Hepatocyte (in vitro differentiated cells): ENCODE measurements at regions not wholly inside any gene's neighbourhood (a gene's known extent, or its start where the extent isn't known, plus 50 kb on each side); places are given as distances from the start of the nearest gene placed in this dataset.

Experiments used
- DNase-seq: peaks from one replicate; pipeline ENCODE4 v3.0.0-alpha.2; 2016; ENCODE audit warnings: low spot score
- H2AFZ ChIP-seq: fragments of 200-600 bp; sonication (generic); 2 replicates; pipeline ENCODE4 v1.6.0; 2016; ENCODE audit warnings: antibody characterized with exemption, mild to moderate bottlenecking
- H3K27ac ChIP-seq: fragments of 200-600 bp; sonication (generic); 2 replicates; pipeline ENCODE4 v1.5.1; 2016; ENCODE audit warnings: mild to moderate bottlenecking
- H3K27me3 ChIP-seq: fragments of 200-600 bp; sonication (generic); 2 replicates; pipeline ENCODE4 v1.6.1; 2016
- H3K36me3 ChIP-seq: fragments of 200-600 bp; sonication (generic); replicated peaks from 2 replicates; pipeline ENCODE4 v1.5.1; 2016; ENCODE audit warnings: low read depth; ENCODE audit not compliant: insufficient read depth
- H3K4me1 ChIP-seq: fragments of 200-600 bp; sonication (generic); 2 replicates; pipeline ENCODE4 v1.5.1; 2016; ENCODE audit warnings: mild to moderate bottlenecking, moderate library complexity; ENCODE audit not compliant: insufficient read depth
- H3K4me2 ChIP-seq: fragments of 200-600 bp; sonication (generic); 2 replicates; pipeline ENCODE4 v1.6.0; 2016
- H3K4me3 ChIP-seq: fragments of 200-600 bp; sonication (generic); 2 replicates; pipeline ENCODE4 v1.5.1; 2016; ENCODE audit warnings: mild to moderate bottlenecking
- H3K79me2 ChIP-seq: fragments of 200-600 bp; sonication (generic); 2 replicates; pipeline ENCODE4 v1.6.0; 2017; ENCODE audit warnings: mild to moderate bottlenecking
- H3K9me2 ChIP-seq: fragments of 200-600 bp; sonication (generic); replicated peaks from 2 replicates; pipeline ENCODE4 v1.6.0; 2017; ENCODE audit warnings: mild to moderate bottlenecking; ENCODE audit not compliant: insufficient read depth
- H3K9me3 ChIP-seq: fragments of 200-600 bp; sonication (generic); 2 replicates; pipeline ENCODE4 v1.5.1; 2016; ENCODE audit warnings: low read depth, mild to moderate bottlenecking
- H4K20me1 ChIP-seq: fragments of 200-600 bp; sonication (generic); 2 replicates; pipeline ENCODE4 v1.6.0; 2016; ENCODE audit warnings: mild to moderate bottlenecking; ENCODE audit not compliant: insufficient read depth, poor library complexity, severe bottlenecking
- EZH2 ChIP-seq: fragments of 200-600 bp; sonication (generic); IDR thresholded peaks from 2 replicates; pipeline ENCODE4 v1.6.1; 2016; ENCODE audit warnings: antibody characterized with exemption, mild to moderate bottlenecking, borderline replicate concordance
- EZH2phosphoT487 ChIP-seq: fragments of 200-600 bp; sonication (generic); IDR thresholded peaks from one replicate; pipeline ENCODE4 v1.6.1; 2018; ENCODE audit warnings: antibody characterized with exemption, mild to moderate bottlenecking, low read depth, moderate library complexity; ENCODE audit not compliant: unreplicated experiment, severe bottlenecking
- WGBS: methylation state at CpG from one replicate; pipeline ENCODE4 v1.1.6; 2016; ENCODE audit warnings: low lambda C conversion rate; ENCODE audit errors: missing lambda C conversion rate; 5-methylcytosine and 5-hydroxymethylcytosine counted together
- TF ChIP-seq, protein P1 (sequence below): fragments of 200-600 bp; sonication (generic); IDR thresholded peaks from 2 replicates; pipeline ENCODE4 v1.5.1; 2016; ENCODE audit warnings: antibody characterized with exemption, mild to moderate bottlenecking; ENCODE audit not compliant: poor library complexity

DNA sequence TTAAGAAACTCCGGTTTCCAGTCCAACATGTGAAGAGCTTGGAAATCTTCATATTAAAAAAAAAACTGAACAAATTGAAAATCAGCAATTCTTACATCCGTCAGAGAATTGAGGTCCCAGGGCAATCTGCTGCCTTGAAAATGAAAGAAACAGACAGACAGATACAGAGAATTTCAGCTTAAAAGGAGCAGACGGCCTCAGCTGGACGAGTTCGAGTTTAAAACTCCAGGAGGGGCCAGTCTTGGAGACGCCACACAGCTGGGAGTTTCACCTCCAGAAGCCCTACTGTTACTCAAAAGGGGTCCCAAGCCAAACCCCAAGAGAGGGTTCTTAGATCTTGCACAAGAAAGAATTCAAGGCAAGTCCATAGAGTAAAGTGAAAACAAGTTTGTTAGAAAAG lies 226.5 kb upstream of the ARL4C start:
- H3K36me3 ChIP-seq = no peaks in the 10 kb centered on the region
- H3K4me3 ChIP-seq = no peak overlapping the region
- TF ChIP-seq EZH2 (no peak), EZH2phosphoT487 (no peak)
- TF ChIP-seq, protein P1, sequence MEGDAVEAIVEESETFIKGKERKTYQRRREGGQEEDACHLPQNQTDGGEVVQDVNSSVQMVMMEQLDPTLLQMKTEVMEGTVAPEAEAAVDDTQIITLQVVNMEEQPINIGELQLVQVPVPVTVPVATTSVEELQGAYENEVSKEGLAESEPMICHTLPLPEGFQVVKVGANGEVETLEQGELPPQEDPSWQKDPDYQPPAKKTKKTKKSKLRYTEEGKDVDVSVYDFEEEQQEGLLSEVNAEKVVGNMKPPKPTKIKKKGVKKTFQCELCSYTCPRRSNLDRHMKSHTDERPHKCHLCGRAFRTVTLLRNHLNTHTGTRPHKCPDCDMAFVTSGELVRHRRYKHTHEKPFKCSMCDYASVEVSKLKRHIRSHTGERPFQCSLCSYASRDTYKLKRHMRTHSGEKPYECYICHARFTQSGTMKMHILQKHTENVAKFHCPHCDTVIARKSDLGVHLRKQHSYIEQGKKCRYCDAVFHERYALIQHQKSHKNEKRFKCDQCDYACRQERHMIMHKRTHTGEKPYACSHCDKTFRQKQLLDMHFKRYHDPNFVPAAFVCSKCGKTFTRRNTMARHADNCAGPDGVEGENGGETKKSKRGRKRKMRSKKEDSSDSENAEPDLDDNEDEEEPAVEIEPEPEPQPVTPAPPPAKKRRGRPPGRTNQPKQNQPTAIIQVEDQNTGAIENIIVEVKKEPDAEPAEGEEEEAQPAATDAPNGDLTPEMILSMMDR = no peak
- no peak overlapping the region for H3K4me2 ChIP-seq
- no peaks in the 10 kb centered on the region for H3K9me3 ChIP-seq
- H3K27me3 ChIP-seq = no peaks in the 10 kb centered on the region
- DNase-seq = no peak
- no peaks in the 10 kb centered on the region for H3K79me2 ChIP-seq
- no peaks in the 10 kb centered on the region for H4K20me1 ChIP-seq
- H3K27ac ChIP-seq = no peak overlapping the region
- H2AFZ ChIP-seq = no peak overlapping the region
- peaks cover 11% of the 10 kb centered on the region for H3K4me1 ChIP-seq
- 83% methylated on average over 6 of the region's 6 CpGs for WGBS
- no peaks in the 10 kb centered on the region for H3K9me2 ChIP-seq

DNA sequence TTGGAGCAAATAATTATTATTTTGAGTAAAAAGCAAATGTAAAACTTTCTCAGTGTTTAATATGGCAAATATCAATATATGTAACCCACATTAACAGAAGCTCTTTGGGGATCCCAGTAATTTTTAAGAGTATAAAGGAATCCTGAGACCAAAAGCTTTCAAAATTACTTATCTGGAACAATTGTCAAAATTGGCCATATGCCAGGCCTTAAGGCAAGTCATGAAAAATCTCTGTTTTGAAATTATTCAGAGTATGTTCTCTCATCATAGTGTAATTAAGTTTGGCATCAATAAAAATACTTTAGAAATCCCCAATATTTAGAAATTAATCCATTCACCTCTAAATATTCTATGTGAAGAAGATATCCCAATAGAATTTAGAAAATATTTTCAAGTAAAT lies 225.3 kb upstream of the ARL4C start:
- Histone ChIP-seq H2AFZ (no peak overlapping the region), H3K9me3 (no peaks in the 10 kb centered on the region), H3K79me2 (no peaks in the 10 kb centered on the region), H3K9me2 (no peaks in the 10 kb centered on the region), H3K27me3 (no peaks in the 10 kb centered on the region), H3K27ac (no peak overlapping the region), H4K20me1 (no peaks in the 10 kb centered on the region), H3K36me3 (no peaks in the 10 kb centered on the region), H3K4me1 (peaks cover 11% of the 10 kb centered on the region), H3K4me2 (no peak overlapping the region), H3K4me3 (no peak overlapping the region)
- no peak for DNase-seq
- TF ChIP-seq EZH2phosphoT487 (no peak), EZH2 (no peak)
- TF ChIP-seq, protein P1 = no peak

DNA sequence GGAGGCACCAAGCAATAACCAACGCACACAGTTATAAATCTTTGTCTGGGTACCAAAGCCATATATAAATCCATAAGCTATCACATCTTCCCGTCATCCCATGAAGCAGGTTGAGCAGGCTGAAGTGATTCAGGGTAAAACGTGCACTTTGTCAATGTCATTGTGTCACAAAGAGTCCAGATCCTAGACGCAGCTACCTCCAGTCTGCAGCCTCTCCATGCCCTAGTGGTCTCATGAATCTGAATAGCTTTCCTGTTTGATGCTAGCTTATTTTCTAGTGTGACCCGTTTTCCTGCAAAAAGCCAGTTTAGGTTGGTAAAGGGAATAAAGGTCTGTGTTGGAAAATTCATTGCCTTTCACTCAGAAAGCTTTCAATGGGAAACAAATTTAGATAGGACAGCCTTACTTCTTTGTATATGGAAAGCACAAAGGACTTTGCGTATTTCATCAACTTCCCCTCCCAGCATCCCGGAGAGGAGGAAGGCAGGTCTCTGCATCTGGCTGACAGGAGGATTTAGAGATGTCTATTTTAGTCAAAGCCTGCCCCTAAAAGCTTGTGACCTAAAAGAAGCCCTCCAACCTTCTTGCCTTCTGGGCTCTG lies 222.3 kb upstream of the ARL4C start:
- TF ChIP-seq, protein P1 = no peak
- TF ChIP-seq EZH2phosphoT487 (no peak), EZH2 (no peak)
- Histone ChIP-seq H3K4me1 (no peaks in the 10 kb centered on the region), H4K20me1 (no peaks in the 10 kb centered on the region), H3K27ac (no peak overlapping the region), H3K9me3 (no peaks in the 10 kb centered on the region), H3K36me3 (no peaks in the 10 kb centered on the region), H3K27me3 (no peaks in the 10 kb centered on the region), H3K79me2 (no peaks in the 10 kb centered on the region), H3K4me3 (no peak overlapping the region), H2AFZ (no peak overlapping the region), H3K9me2 (no peaks in the 10 kb centered on the region), H3K4me2 (no peak overlapping the region)
- no peak for DNase-seq
- WGBS = 84% methylated on average over 7 of the region's 7 CpGs

DNA sequence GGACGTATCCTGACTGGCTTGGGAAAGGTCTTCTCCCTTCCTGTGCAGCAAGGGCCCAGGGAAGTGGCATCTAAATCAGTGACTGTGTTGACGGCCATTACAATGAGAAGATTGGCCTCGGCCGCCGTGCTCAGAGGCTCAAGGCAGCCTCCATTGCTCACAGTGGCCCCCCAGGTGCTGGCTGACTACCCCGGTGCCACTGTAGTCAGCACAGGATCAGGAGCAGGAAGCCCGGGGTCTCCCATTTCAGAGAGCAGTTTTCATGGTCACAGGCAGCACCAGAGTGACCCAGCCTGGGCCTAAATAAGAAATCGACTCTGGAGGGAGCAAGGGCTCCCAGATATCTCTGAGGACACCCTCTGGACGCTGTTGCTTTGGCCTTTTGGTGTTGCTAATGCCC lies 219.4 kb upstream of the ARL4C start:
- no peaks in the 10 kb centered on the region for H3K27me3 ChIP-seq
- WGBS = 92% methylated on average over 9 of the region's 9 CpGs

More for the DNA sequence above, 219.4 kb upstream of the ARL4C start:
- Histone ChIP-seq H3K79me2 (no peaks in the 10 kb centered on the region), H4K20me1 (no peaks in the 10 kb centered on the region), H3K36me3 (no peaks in the 10 kb centered on the region), H3K27ac (no peak overlapping the region), H3K4me1 (no peaks in the 10 kb centered on the region), H3K9me3 (no peaks in the 10 kb centered on the region), H3K4me2 (no peak overlapping the region), H3K4me3 (no peak overlapping the region), H2AFZ (no peak overlapping the region), H3K9me2 (no peaks in the 10 kb centered on the region)
- DNase-seq = no peak
- TF ChIP-seq EZH2phosphoT487 (no peak), EZH2 (no peak)
- TF ChIP-seq, protein P1 = no peak
